ENCODE measurements at regions not wholly inside any gene's neighbourhood (a gene's known extent, or its start where the extent isn't known, plus 50 kb on each side); places are given as distances from the start of the nearest gene placed in this dataset.

DNA sequence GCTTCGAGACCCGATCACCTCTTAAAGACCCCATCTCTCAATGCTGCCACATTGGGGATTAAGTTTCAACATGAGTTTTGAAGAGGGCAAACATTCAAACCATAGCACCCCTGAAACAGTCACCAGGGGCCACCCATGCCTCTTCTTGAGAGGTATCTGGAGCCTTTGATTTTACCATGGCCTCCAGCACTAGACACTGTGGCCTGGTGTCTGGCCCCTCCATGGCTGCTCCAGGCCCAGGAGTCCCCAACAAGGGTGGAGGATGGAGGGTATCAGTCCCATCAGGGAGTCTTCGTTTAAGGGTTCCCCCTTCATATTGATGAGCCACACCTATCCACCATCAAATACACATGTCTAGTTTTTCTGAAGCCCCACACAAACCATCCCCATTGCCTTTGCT, 66.5 kb upstream of the CDH5 start:
- TF ChIP-seq, protein P1, sequence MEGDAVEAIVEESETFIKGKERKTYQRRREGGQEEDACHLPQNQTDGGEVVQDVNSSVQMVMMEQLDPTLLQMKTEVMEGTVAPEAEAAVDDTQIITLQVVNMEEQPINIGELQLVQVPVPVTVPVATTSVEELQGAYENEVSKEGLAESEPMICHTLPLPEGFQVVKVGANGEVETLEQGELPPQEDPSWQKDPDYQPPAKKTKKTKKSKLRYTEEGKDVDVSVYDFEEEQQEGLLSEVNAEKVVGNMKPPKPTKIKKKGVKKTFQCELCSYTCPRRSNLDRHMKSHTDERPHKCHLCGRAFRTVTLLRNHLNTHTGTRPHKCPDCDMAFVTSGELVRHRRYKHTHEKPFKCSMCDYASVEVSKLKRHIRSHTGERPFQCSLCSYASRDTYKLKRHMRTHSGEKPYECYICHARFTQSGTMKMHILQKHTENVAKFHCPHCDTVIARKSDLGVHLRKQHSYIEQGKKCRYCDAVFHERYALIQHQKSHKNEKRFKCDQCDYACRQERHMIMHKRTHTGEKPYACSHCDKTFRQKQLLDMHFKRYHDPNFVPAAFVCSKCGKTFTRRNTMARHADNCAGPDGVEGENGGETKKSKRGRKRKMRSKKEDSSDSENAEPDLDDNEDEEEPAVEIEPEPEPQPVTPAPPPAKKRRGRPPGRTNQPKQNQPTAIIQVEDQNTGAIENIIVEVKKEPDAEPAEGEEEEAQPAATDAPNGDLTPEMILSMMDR (IDR thresholded peaks at IDR 0.05; ENCODE audit: poor library complexity), result no peak
- TF ChIP-seq EZH2 (IDR thresholded peaks at IDR 0.05; ENCODE audit: borderline replicate concordance), result no peak
